PC-9 (cell line): ENCODE measurements at regions not wholly inside any gene's neighbourhood (a gene's known extent, or its start where the extent isn't known, plus 50 kb on each side); places are given as distances from the start of the nearest gene placed in this dataset.

Experiments
- BruUV-seq: library from RNA; stranded (reverse); fragments of 400-500 nt; replicated peaks from 2 replicates; lab custom pipeline; 2021; lab: Mats Ljungman, UMichigan
- CTCF ChIA-PET: fragments of 300-600 bp; sonication (Branson Sonifier 250); formaldehyde crosslinking; loops from one replicate; lab custom pipeline; 2022; ENCODE audit warnings: antibody characterized with exemption; lab: Charles Lee
- POLR2A ChIA-PET: fragments of 300-600 bp; sonication (Branson Sonifier 250); formaldehyde crosslinking; loops from one replicate; lab custom pipeline; 2022; ENCODE audit warnings: antibody characterized with exemption; ENCODE audit not compliant: unreplicated experiment; lab: Charles Lee
- DNase-seq, 2 experiments: peaks; one replicate each; pipeline versions ENCODE4 v3.0.0 to v3.0.0-alpha.2; 2015 to 2022; ENCODE audit warnings: mixed read lengths in 1 of 2
- H2AFZ ChIP-seq: fragments of 200-600 bp; sonication (generic); 2 replicates; pipeline ENCODE4 v1.8.1; 2017; ENCODE audit warnings: antibody characterized with exemption
- H3F3A ChIP-seq: fragments of 200-600 bp; sonication (generic); 2 replicates; pipeline ENCODE4 v1.8.1; 2017; ENCODE audit warnings: antibody characterized with exemption, mild to moderate bottlenecking, low read depth; ENCODE audit not compliant: insufficient read depth
- H3K27ac ChIP-seq: fragments of 200-600 bp; sonication (generic); 2 replicates; pipeline ENCODE4 v1.6.1; 2016; ENCODE audit warnings: mixed run types
- H3K27me3 ChIP-seq: fragments of 200-600 bp; sonication (generic); 2 replicates; pipeline ENCODE4 v1.6.1; 2016; ENCODE audit warnings: low read depth, mixed run types; ENCODE audit not compliant: insufficient read depth
- H3K36me3 ChIP-seq: fragments of 200-600 bp; sonication (generic); 2 replicates; pipeline ENCODE4 v1.6.1; 2016; ENCODE audit warnings: low read depth, mixed run types
- H3K4me1 ChIP-seq: fragments of 200-600 bp; sonication (generic); replicated peaks from 2 replicates; pipeline ENCODE4 v1.6.1; 2016; ENCODE audit warnings: mixed run types; ENCODE audit not compliant: insufficient read depth
- H3K4me2 ChIP-seq: fragments of 200-600 bp; sonication (generic); 2 replicates; pipeline ENCODE4 v1.6.1; 2017; ENCODE audit warnings: mixed run types
- H3K4me3 ChIP-seq: fragments of 200-600 bp; sonication (generic); 2 replicates; pipeline ENCODE4 v1.6.1; 2016; ENCODE audit warnings: mixed run types
- H3K79me2 ChIP-seq: fragments of 200-600 bp; sonication (generic); 2 replicates; pipeline ENCODE4 v1.6.1; 2017; ENCODE audit warnings: low read depth, mixed run types
- H3K9me2 ChIP-seq: fragments of 200-600 bp; sonication (generic); 2 replicates; pipeline ENCODE4 v1.8.1; 2017; ENCODE audit warnings: mild to moderate bottlenecking; ENCODE audit not compliant: insufficient read depth
- H3K9me3 ChIP-seq: fragments of 200-600 bp; sonication (generic); 2 replicates; pipeline ENCODE4 v1.8.1; 2016; ENCODE audit warnings: low read depth; ENCODE audit not compliant: insufficient read depth
- H4K20me1 ChIP-seq: fragments of 200-600 bp; sonication (generic); 2 replicates; pipeline ENCODE4 v1.8.1; 2017; ENCODE audit not compliant: insufficient read depth
- EZH2 ChIP-seq: fragments of 200-600 bp; sonication (generic); IDR thresholded peaks from 2 replicates; pipeline ENCODE4 v1.8.0; 2017; ENCODE audit warnings: antibody characterized with exemption, low read depth
- intact Hi-C: fragments of 100-400 bp; cut with micrococcal nuclease; formaldehyde crosslinking; loops from one replicate; pipeline ENCODE4 v1.10.0; 2022; ENCODE audit not compliant: unreplicated experiment
- TF ChIP-seq, protein P1 (sequence below): fragments of 200-600 bp; sonication (generic); conservative IDR thresholded peaks from 2 replicates; pipeline ENCODE4 v1.6.1; 2017; ENCODE audit warnings: mixed run types, antibody characterized with exemption, mild to moderate bottlenecking, moderate library complexity

DNA sequence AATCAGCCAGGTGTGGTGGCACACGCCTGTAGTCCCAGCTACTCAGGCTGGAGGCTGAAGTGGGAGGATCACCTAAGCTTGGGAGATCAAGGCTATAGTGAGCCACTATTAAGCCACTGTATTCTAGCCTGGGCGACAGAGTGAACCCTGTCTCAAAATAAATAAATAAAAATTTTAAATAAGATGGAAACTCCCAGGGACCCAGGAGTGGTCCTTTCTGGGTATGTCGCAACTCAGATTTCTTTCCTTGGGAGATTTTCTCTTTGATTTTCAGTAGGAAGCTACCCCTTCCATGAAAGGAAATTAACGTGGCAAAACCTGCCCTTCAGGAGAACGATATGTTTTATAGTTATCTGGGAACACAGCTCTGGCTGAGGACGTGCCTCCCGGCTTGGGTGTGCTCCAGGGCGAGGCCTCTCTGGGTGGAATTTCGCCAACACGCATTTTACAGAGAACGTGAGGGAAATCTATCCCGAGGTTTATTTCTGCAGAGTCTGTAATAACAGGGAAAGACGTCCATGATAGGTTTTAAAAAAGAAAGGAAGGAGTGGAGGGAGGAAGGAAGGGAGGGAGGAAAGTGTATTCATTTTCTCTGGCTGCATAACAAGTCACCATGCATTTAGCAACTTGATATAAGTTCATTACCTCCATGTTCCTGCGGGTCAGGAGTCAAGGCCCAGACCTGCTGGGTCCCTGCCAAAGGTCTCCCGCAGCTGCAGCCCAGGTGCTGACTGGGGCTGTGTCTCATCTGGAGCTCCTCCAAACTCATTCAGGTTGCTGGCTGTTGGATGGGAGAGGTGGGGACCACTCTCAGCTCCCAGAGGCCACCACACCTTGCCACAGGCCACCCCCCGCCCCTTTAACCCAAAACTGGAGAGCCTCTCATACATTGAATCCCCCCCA, 80.6 kb upstream of the GSC start:
- Histone ChIP-seq H3K27ac (no peak overlapping the region), H3K9me3 (no peaks in the 10 kb centered on the region), H3F3A (no peaks in the 10 kb centered on the region), H2AFZ (no peak overlapping the region), H3K4me3 (no peak overlapping the region), H3K27me3 (peaks cover 42% of the 10 kb centered on the region), H3K9me2 (no peaks in the 10 kb centered on the region), H3K36me3 (no peaks in the 10 kb centered on the region), H3K79me2 (no peaks in the 10 kb centered on the region), H3K4me2 (no peak overlapping the region), H3K4me1 (no peaks in the 10 kb centered on the region), H4K20me1 (no peaks in the 10 kb centered on the region)
- CTCF ChIA-PET: no interaction called here
- BruUV-seq: no TSS peak
- no peak for DNase-seq
- TF ChIP-seq, protein P1, sequence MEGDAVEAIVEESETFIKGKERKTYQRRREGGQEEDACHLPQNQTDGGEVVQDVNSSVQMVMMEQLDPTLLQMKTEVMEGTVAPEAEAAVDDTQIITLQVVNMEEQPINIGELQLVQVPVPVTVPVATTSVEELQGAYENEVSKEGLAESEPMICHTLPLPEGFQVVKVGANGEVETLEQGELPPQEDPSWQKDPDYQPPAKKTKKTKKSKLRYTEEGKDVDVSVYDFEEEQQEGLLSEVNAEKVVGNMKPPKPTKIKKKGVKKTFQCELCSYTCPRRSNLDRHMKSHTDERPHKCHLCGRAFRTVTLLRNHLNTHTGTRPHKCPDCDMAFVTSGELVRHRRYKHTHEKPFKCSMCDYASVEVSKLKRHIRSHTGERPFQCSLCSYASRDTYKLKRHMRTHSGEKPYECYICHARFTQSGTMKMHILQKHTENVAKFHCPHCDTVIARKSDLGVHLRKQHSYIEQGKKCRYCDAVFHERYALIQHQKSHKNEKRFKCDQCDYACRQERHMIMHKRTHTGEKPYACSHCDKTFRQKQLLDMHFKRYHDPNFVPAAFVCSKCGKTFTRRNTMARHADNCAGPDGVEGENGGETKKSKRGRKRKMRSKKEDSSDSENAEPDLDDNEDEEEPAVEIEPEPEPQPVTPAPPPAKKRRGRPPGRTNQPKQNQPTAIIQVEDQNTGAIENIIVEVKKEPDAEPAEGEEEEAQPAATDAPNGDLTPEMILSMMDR: no peak
- TF ChIP-seq EZH2: no peak
- POLR2A ChIA-PET: no interaction called here
- intact Hi-C loops: no loop called here

DNA sequence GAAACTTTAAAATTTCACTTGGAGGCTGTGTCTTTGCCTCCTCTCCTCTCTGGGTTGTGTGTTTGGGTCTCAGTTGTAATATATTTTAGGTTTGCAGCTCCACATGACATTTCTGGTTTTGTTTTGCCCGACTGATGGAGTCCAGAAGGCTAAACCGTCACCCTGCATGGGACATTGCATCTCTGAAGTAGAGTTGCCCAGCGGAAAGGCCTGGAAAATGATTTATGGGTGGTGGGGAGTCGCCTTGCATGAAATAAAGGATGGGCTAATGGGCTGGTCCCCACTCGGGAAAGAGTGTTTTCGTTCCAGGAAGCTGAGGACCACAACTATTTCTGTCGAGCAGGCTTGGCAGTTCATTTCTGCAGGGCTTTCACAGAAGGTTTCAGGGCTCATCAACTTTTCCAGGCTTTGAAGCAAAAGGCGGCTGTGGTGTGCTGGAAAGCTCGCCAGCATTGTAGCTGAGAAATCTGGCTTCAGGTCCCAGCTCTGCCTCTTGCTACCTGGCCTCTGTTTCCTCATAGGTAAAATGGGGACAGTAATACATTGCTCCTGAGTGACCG, 74.8 kb upstream of the GSC start:
- ChIA-PET CTCF (no interaction called here), POLR2A (no interaction called here)
- no peak for DNase-seq
- no peak overlapping the region for H3K4me3 ChIP-seq
- H4K20me1 ChIP-seq: no peaks in the 10 kb centered on the region
- intact Hi-C loops: no loop called here
- TF ChIP-seq, protein P1: no peak
- no peak for TF ChIP-seq EZH2
- BruUV-seq: no TSS peak
- H3K4me2 ChIP-seq: no peak overlapping the region
- H3F3A ChIP-seq: no peaks in the 10 kb centered on the region
- H3K9me2 ChIP-seq: no peaks in the 10 kb centered on the region
- H3K9me3 ChIP-seq: no peaks in the 10 kb centered on the region
- no peaks in the 10 kb centered on the region for H3K36me3 ChIP-seq
- H3K4me1 ChIP-seq: no peaks in the 10 kb centered on the region
- H3K27ac ChIP-seq: no peak overlapping the region
- H3K79me2 ChIP-seq: no peaks in the 10 kb centered on the region
- H3K27me3 ChIP-seq: peaks cover 56% of the 10 kb centered on the region
- H2AFZ ChIP-seq: no peak overlapping the region

DNA sequence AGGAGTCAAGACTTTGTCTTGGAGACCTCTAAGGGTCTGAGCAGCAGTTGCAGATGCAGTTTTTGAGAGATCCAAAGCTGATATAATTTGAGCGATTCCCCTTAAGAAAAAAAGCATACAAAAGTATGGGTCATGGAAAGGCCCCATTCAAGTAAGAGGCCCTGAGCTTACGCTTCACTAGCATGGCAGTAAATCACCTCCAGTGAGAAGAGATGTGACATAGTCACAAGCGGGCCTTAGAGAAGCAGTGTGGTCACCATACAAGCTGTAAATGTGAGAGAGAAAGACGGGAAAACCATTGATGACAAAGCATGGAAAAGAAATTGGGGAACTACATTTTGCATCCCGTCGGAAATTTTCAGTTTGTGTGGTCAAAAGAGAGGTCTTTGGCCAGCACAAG, 70.6 kb upstream of the GSC start:
- Histone ChIP-seq H3K4me3 (no peak overlapping the region), H2AFZ (no peak overlapping the region), H3K9me3 (no peaks in the 10 kb centered on the region), H3K4me2 (no peak overlapping the region), H3K4me1 (no peaks in the 10 kb centered on the region), H3K27me3 (peaks cover 19% of the 10 kb centered on the region), H3K36me3 (no peaks in the 10 kb centered on the region), H3F3A (no peaks in the 10 kb centered on the region), H3K9me2 (no peaks in the 10 kb centered on the region), H4K20me1 (no peaks in the 10 kb centered on the region), H3K27ac (no peak overlapping the region), H3K79me2 (no peaks in the 10 kb centered on the region)
- ChIA-PET CTCF (no interaction called here), POLR2A (no interaction called here)
- no TSS peak for BruUV-seq
- TF ChIP-seq EZH2: no peak
- TF ChIP-seq, protein P1: no peak
- intact Hi-C loops: no loop called here
- DNase-seq: no peak
